Lower leg skin (tissue), 4 donors: ENCODE measurements at regions not wholly inside any gene's neighbourhood (a gene's known extent, or its start where the extent isn't known, plus 50 kb on each side); places are given as distances from the start of the nearest gene placed in this dataset.

Source experiments
- DNase-seq, 2 donors: peaks; one replicate each; pipeline ENCODE4 v3.0.0-alpha.2; 2019; ENCODE audit warnings: low spot score in 2 of 2
- H3K4me3 ChIP-seq: fragments of 200-600 bp; sonication (generic); 2 replicates; pipeline ENCODE4 v1.5.1; 2017; ENCODE audit warnings: mild to moderate bottlenecking, low read depth; ENCODE audit not compliant: poor library complexity, severe bottlenecking
- POLR2A ChIP-seq, 2 donors: fragments of 450-650 bp; IDR thresholded peaks; one replicate each; pipeline ENCODE4 v1.6.1; 2016 to 2017; ENCODE audit warnings: antibody characterized with exemption in 2 of 2, mild to moderate bottlenecking in 1 of 2, moderate library complexity in 1 of 2
- WGBS, 2 donors: methylation state at CpG; one replicate each; pipeline ENCODE4 v1.1.5; 2018; 5-methylcytosine and 5-hydroxymethylcytosine counted together
- intact Hi-C: fragments of 100-400 bp; cut with DNase I; formaldehyde crosslinking; loops from one replicate; pipeline ENCODE4 v1.15.0; 2023; ENCODE audit warnings: low total_unique reads
- TF ChIP-seq, protein P1 (sequence below), 3 donors: fragments of 450-650 bp; IDR thresholded peaks; one replicate each; pipeline ENCODE4 v1.5.1; 2016; ENCODE audit warnings: antibody characterized with exemption in 3 of 3, mild to moderate bottlenecking in 3 of 3, moderate library complexity in 2 of 3

DNA sequence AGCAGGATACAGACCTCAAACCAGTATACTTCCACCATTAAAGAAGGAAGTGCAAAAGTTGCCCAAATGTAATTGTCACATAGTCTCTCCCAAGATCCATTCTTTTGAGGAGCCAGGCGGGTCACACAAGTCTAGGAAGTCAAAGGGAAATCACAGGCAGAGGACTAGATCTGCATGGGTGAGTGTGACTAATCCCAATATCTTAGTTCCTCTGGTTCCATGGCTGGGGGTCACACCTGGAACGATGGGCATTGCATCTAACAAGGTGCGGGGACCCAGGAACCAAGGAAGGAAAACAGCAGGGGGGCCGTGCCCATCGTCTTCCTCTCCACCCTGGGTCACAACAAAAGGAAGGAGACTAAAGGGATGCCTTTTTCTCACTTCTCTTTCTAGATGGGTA, 1138.8 kb downstream of the XPNPEP1 start:
- WGBS, 2 donors, result 85 to 86% methylated on average over 5 of the region's 5 CpGs
- DNase-seq, result no peak
- TF ChIP-seq, protein P1, sequence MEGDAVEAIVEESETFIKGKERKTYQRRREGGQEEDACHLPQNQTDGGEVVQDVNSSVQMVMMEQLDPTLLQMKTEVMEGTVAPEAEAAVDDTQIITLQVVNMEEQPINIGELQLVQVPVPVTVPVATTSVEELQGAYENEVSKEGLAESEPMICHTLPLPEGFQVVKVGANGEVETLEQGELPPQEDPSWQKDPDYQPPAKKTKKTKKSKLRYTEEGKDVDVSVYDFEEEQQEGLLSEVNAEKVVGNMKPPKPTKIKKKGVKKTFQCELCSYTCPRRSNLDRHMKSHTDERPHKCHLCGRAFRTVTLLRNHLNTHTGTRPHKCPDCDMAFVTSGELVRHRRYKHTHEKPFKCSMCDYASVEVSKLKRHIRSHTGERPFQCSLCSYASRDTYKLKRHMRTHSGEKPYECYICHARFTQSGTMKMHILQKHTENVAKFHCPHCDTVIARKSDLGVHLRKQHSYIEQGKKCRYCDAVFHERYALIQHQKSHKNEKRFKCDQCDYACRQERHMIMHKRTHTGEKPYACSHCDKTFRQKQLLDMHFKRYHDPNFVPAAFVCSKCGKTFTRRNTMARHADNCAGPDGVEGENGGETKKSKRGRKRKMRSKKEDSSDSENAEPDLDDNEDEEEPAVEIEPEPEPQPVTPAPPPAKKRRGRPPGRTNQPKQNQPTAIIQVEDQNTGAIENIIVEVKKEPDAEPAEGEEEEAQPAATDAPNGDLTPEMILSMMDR (IDR thresholded peaks at IDR 0.05), result no peak
- TF ChIP-seq POLR2A (IDR thresholded peaks at IDR 0.05), result no peak
- intact Hi-C loops, result no loop called here
- H3K4me3 ChIP-seq, result no peak overlapping the region

DNA sequence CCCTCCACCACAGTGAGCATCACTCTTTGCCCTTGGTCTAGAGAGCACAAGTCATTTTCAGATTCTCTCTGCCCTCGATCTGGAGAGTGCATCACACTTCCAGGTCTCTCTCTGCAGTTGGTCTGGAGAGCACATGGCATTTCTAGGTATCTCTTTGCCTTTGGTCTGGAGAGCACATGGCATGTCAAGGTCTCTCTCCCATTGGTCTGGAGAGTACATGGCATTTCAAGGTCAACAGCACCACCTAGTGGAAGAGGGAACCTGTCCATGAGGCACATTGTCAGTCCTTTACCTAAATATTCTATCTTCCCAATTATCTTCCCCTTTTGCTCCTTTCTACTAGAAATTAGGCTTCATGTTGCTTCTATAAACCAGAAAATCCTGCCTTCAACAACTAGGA, 1139.4 kb downstream of the XPNPEP1 start:
- no peak for TF ChIP-seq POLR2A (IDR thresholded peaks at IDR 0.05)
- TF ChIP-seq, protein P1 (IDR thresholded peaks at IDR 0.05), result no peak
- 28 to 47% methylated on average over 1 of the region's 1 CpG for WGBS, 2 donors
- intact Hi-C loops, result no loop called here
- no peak overlapping the region for H3K4me3 ChIP-seq
- DNase-seq, result no peak

DNA sequence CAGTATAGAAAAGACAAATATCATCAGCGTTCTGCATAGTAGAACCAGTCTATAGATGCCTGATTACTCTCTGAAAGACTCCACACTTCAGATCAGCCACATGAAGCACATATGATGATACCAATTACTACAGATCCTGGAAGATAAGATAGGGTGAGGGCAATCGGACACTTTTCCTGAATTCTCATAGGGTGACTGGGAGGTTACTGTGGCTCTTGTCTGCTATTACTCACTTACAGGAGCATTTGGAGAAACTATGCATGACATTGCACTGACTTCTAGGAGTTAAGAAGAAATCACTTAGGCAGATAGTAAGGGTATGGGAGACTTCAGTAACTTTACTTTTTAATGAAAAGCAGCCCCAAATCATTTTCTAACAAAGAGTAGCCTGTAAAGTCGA, 1140.9 kb downstream of the XPNPEP1 start:
- no peak for TF ChIP-seq POLR2A (IDR thresholded peaks at IDR 0.05)
- TF ChIP-seq, protein P1 (IDR thresholded peaks at IDR 0.05), result no peak
- intact Hi-C loops, result no loop called here
- 63 to 65% methylated on average over 3 of the region's 3 CpGs for WGBS, 2 donors
- no peak overlapping the region for H3K4me3 ChIP-seq
- DNase-seq, result no peak

DNA sequence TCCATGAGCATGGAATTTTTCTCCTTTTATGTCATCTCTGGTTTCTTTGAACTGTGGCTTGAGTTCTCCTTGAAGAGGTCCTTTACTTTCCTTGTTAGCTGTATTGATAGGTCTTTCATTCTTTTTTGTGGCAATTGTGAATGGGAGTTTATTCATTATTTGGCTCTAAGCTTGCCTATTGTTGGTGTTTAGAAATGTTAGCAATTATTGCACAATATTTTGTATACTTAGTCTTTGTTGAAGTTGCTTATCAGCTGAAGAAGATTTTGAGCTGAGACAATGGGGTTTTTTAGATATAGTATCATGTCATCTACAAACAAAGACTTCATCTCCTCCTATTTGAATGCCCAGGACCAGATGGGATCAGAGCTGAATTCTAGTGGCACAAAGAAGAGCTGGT, 1143.8 kb downstream of the XPNPEP1 start:
- DNase-seq, result no peak

DNA sequence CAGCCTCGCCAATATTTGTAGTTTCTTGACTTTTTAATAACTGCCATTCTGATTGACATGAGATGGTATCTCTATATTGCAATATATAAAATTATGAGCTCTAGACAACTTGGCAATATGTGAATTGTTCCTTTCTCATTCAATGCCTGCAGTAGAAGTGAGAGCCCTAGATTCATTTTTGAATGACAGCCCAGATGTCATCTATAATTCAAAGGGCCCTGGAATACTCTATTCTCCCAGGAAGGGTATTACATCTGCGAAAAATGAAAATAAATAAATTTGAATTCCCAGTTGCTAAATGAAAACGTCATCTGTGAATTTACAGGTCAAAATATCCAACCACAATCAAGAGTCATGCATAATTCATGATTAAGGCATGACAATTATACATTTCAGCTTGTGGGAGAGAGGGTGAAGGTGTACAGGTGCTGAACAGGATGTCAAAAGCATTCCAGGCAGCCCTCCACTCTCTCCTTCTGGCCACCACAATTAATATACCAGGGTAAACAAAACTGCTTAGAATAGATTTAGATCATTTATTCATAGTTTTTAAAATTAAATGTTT, 1147.3 kb downstream of the XPNPEP1 start:
- H3K4me3 ChIP-seq, result no peak overlapping the region
- intact Hi-C loops, result no loop called here
- DNase-seq, result no peak
- 44 to 56% methylated on average over 3 of the region's 3 CpGs for WGBS, 2 donors
- TF ChIP-seq, protein P1 (IDR thresholded peaks at IDR 0.05), result no peak
- TF ChIP-seq POLR2A (IDR thresholded peaks at IDR 0.05), result no peak

More for the DNA sequence above, 1143.8 kb downstream of the XPNPEP1 start:
- TF ChIP-seq, protein P1 (IDR thresholded peaks at IDR 0.05), result no peak
- no peak for TF ChIP-seq POLR2A (IDR thresholded peaks at IDR 0.05)
- H3K4me3 ChIP-seq, result no peak overlapping the region
- intact Hi-C loops, result no loop called here

DNA sequence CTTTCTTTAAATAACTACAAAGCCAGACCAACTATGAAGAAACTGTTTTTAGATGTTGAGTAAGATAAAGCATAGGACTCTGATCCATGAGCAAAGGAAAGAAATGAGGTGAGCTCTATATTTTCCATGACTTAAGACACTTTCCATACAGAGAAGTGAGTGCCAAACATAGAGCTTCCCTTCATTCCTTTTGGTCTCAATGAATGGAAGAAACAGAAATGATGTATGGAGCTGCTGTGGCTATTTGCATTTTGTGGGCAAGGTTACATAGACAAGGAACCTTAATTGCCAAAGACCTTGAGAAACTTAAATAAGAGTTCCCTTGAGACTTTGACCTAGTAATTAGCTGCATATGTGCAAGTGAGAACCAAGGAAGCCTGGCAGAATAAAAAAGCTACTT, 1152.2 kb downstream of the XPNPEP1 start:
- intact Hi-C loops, result no loop called here
- DNase-seq, result no peak
- H3K4me3 ChIP-seq, result no peak overlapping the region
- no peak for TF ChIP-seq POLR2A (IDR thresholded peaks at IDR 0.05)
- TF ChIP-seq, protein P1 (IDR thresholded peaks at IDR 0.05), result no peak
